Caki2 (cell line): ENCODE measurements at regions not wholly inside any gene's neighbourhood (a gene's known extent, or its start where the extent isn't known, plus 50 kb on each side); places are given as distances from the start of the nearest gene placed in this dataset.

Experiments
- DNase-seq: peaks from one replicate; pipeline ENCODE4 v3.0.0-alpha.2; 2015; ENCODE audit warnings: low read depth
- in situ Hi-C: cut with HindIII; loops from 2 replicates; pipeline ENCODE4 v1.10.0; 2016; ENCODE audit warnings: low sequenced_read_pairs, low pct_unique_long_range_greater_than_20kb, mixed read lengths

GRCh38 chr4:117610706-117611308 is 423.5 kb upstream of the NDST3 start:
- no peak for DNase-seq
- in situ Hi-C loops: no loop called here

GRCh38 chr4:117621673-117622072 is 412.6 kb upstream of the NDST3 start:
- in situ Hi-C loops: no loop called here
- DNase-seq: no peak

- in situ Hi-C loops: no loop called here
- DNase-seq: no peak
Measured at GRCh38 chr4:117623326-117623725, 411.0 kb upstream of the NDST3 start.

GRCh38 chr4:117626664-117627063 is 407.6 kb upstream of the NDST3 start:
- no peak for DNase-seq
- in situ Hi-C loops: no loop called here

GRCh38 chr4:117634716-117635115 is 399.6 kb upstream of the NDST3 start:
- DNase-seq: no peak
- in situ Hi-C loops: no loop called here

GRCh38 chr4:117637347-117637746 is 396.9 kb upstream of the NDST3 start:
- no peak for DNase-seq
- in situ Hi-C loops: no loop called here

- in situ Hi-C loops: no loop called here
Measured at GRCh38 chr4:117640836-117641235, 393.4 kb upstream of the NDST3 start.

GRCh38 chr4:117641519-117641918 is 392.8 kb upstream of the NDST3 start:
- no peak for DNase-seq
- in situ Hi-C loops: no loop called here

More at GRCh38 chr4:117640836-117641235, 393.4 kb upstream of the NDST3 start:
- DNase-seq: no peak

GRCh38 chr4:117654079-117654478 is 380.2 kb upstream of the NDST3 start:
- DNase-seq: no peak
- in situ Hi-C loops: no loop called here

- in situ Hi-C loops: no loop called here
- DNase-seq: no peak
Measured at GRCh38 chr4:117660668-117661067, 373.6 kb upstream of the NDST3 start.

- no peak for DNase-seq
- in situ Hi-C loops: no loop called here
Measured at GRCh38 chr4:117661091-117662072, 372.9 kb upstream of the NDST3 start.

GRCh38 chr4:117664706-117665444 is 369.4 kb upstream of the NDST3 start:
- peak; percentile 6 for DNase-seq
- in situ Hi-C loops: no loop called here

- in situ Hi-C loops: no loop called here
- no peak for DNase-seq
Measured at GRCh38 chr4:117676153-117676552, 358.1 kb upstream of the NDST3 start.

GRCh38 chr4:117678861-117679260 is 355.4 kb upstream of the NDST3 start:
- in situ Hi-C loops: no loop called here
- no peak for DNase-seq

GRCh38 chr4:117691572-117692351 is 342.5 kb upstream of the NDST3 start:
- in situ Hi-C loops: no loop called here
- no peak for DNase-seq

GRCh38 chr4:117692538-117692937 is 341.7 kb upstream of the NDST3 start:
- no peak for DNase-seq
- in situ Hi-C loops: no loop called here

- in situ Hi-C loops: no loop called here
- no peak for DNase-seq
Measured at GRCh38 chr4:117699595-117699994, 334.7 kb upstream of the NDST3 start.
